MM.1S (cell line): ENCODE measurements at regions not wholly inside any gene's neighbourhood (a gene's known extent, or its start where the extent isn't known, plus 50 kb on each side); places are given as distances from the start of the nearest gene placed in this dataset.

Experiments used
- CTCF ChIP-seq: fragments of 300-600 bp; sonication (generic); IDR thresholded peaks from 2 replicates; pipeline ENCODE4 v1.5.1; 2016; ENCODE audit warnings: antibody characterized with exemption, low read length, mixed read lengths
- EZH2 ChIP-seq: fragments of 300-600 bp; sonication (generic); optimal IDR thresholded peaks from 2 replicates; pipeline ENCODE3; 2017; ENCODE audit warnings: low read depth, mild to moderate bottlenecking, antibody characterized with exemption, low read length, mixed read lengths
- EZH2phosphoT487 ChIP-seq: fragments of 300-600 bp; sonication (generic); IDR thresholded peaks from 2 replicates; pipeline ENCODE4 v1.6.1; 2018; ENCODE audit warnings: antibody characterized with exemption, low read length

GRCh38 chr12:127063339-127064072 lies 1203.5 kb upstream of the TMEM132C start:
- TF ChIP-seq CTCF (no peak), EZH2phosphoT487 (no peak), EZH2 (no peak)
